ENCODE measurements at regions not wholly inside any gene's neighbourhood (a gene's known extent, or its start where the extent isn't known, plus 50 kb on each side); places are given as distances from the start of the nearest gene placed in this dataset.

GRCh38 chr2:167825664-167826063 is 421.7 kb downstream of the STK39 start:
- TF ChIP-seq CTCF (IDR thresholded peaks at IDR 0.05; ENCODE audit: borderline replicate concordance, extremely low read depth, low read length, poor library complexity, severe bottlenecking) (no peak), EZH2 (IDR thresholded peaks at IDR 0.05; ENCODE audit: borderline replicate concordance, low read depth, low read length, severe bottlenecking) (no peak)
